Dermis microvascular lymphatic vessel endothelial cell (primary cell): ENCODE measurements at regions not wholly inside any gene's neighbourhood (a gene's known extent, or its start where the extent isn't known, plus 50 kb on each side); places are given as distances from the start of the nearest gene placed in this dataset.
"Not testable (repeated sequence)": the region's sequence is repeated elsewhere in the genome, so short reads cannot be mapped to it uniquely, and the experiment has no call there.

Experiments
- DNase-seq, 2 donors: peaks; one replicate each; pipeline versions ENCODE4 v3.0.0 to v3.0.0-alpha.2; 2010; ENCODE audit warnings: low read depth in 2 of 2

DNA sequence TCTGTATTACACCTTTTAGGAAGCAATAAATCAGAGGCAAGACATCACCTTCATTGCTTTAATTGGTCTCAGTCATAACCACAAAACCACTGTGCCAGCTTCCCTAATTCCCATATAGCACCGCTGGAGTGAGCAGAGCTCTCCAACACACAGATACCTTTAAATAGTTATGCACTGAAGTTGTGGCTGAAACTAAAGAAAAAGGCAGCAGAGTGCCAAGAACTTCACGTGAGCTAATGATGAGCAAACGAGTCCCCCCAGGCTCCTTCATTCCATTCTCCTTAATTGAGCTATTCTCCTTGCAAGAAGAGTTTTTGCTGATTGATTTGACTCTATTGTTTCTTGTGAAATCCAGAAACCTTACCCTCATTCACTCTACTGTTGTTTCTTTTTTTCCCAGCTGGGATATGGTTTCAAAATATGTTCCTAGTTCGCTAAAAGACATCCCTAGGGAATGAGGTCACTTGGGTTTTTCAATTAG, 501.5 kb downstream of the SPATA31D1 start:
- peak in 1 of 2 donors; percentile 34 for DNase-seq

DNA sequence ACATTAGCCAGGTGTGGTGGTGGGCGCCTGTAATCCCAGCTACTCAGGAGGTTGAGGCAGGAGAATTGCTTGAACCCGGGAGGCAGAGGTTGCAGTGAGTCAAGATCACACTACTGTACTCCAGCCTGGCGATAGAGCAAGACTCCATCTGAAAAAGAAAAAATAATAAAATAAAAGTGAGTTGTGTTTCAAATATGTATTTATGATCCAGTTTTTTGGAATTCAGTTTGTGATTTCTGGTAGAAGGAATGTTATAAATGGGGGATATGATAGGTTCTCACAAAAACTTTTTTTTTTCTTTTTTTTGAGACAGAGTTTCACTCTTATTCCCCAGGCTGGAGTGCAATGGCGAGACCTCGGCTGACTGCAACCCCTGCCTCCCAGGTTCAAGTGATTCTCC, 502.2 kb downstream of the SPATA31D1 start:
- DNase-seq: not testable (repeated sequence)

DNA sequence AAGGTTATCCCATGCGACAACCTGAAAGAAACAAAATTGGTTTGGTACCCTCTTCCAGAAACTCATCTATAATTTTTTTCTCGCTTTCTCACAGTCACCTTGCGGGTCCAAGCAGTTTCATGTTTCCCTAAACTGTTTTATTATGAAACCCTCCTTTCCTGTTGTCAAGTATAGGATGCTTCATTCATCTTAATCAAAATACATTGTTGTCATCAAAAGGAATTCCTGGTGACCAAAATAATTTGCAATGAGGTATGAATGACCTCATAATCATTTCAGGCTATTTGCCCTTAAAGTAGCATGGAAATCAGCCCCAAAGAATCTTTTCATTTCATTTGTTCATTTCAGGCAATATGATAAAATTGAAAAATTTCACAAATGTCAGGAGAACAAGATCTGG, 503.0 kb downstream of the SPATA31D1 start:
- no peak for DNase-seq

DNA sequence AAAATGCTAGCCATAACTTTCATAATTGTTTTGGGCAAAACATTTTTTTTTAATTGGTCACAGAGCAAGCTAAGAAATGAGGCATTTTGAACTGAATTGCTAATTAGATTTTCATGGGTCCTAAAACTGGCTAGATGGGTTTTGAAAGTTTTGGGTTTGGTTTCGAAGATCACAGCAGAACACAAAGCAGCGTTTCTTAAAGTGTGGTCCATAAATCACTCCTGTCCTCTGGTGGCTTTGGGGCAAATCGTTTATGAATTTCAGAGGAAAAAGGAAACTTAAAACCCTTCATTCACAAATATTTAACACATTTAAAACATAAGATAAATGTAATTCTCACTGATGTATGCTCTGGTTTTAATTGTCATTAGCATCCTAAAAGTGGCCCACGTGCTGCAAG, 503.7 kb downstream of the SPATA31D1 start:
- no peak for DNase-seq

DNA sequence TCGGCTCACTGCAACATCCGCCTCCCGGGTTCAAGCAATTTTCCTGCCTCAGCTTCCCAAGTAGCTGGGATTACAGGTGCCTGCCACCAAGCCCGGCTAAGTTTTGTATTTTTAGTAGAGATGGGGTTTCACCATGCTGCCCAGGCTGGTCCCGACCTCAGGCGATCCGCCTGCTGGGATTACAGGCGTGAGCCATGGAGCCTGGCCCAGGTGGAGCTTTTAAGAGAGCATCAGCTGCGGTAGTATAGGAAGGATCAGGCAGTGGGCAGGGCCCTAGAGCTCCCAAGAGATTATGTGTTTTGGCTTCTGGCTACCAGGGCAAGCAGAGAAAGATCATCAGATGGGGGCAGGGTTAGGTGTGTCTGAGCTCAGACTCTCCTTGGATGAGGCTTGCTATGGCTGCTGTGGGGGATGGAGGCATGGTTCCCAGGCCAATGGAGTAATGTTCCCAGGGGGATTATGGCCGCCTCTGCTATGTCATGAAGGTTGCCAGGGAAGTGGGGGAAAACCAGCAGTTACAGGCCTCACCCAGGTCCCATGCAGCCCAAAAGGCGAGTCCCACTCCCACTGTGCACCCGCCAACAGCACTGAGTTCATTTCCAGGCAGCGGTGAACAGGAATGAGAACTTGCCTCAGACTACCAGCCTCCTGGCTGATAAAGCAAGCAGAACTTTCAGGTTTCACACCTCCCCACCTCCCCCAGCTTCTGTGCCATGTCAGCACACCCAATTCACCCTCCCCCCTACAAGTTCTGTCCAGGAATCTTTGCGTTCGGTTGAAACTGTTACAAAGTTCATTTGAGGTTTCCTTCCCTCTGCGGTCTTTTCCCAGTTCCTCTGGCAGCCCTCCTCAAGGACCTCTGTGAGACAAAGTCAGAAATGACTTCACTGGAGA, 507.6 kb downstream of the SPATA31D1 start:
- no peak for DNase-seq

DNA sequence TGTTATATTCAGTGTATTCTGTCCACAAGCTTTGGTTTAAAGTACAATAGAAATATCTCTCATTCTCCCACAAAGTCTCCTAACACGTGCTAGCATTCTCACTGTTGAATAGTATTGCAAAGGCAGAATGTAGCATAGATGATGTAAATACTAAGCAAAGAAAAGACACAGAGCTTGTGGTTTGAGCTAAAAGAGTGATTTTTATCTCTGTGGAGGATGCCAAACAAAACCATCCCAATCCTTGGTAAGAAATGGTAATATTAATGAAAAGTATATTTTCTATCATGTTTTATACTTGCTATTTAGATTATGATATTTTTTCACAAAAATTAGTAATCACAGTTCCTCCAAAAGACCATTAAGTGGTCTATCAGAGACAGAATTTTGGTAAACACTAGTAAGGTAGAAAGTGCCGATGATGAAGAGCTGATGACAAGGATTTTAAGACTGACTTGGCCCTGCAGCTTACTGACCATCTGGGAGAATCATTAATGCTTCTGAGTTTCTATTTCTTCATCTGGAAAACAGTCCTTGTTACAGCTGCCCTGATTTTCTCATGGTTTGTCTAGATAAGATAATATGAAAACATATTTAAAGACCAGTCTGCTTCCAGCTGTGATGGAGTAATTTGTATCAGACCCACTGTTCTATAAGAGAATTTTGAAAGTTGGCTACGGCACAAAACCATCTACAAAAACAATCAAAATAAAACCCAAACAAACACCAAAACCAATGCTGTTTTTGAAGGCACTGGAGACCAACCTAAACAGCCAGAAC, 510.2 kb downstream of the SPATA31D1 start:
- DNase-seq: no peak

DNA sequence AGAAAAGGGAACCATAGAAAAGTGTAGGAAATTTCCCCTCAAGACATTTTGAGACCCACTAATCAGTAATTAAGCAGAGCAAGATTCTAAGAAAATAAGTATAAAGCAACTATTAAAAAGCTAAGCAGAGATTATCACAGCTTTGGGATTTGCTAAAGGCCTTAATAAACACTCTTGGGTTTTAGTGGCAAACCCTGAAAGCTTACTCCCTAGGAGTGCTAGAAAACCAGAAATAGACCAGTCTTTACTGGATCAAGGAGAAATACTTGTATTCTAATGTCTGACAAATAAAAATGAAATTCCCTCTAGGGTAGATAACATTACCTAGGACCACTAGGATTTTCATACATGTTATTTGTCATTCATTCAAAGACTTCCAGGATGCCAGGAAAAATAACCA, 510.8 kb downstream of the SPATA31D1 start:
- DNase-seq: no peak

DNA sequence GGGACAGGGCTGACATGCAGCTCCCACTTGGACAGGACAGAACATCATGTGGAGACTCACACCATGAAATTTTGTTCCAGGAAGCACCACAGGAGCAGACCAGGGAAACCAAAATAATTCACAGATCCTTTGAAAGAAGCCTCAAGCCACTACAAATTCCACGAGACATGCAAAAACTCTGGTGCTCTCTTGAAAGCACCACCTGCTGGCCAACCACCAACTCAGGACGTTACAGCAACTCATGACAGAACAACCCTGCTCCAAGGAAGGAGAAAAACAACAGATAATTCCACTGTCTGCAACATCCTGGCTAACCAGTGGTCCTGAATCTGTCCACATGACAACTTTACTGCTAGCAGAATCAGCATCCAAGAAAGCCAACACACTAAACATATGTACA, 516.0 kb downstream of the SPATA31D1 start:
- DNase-seq: no peak

DNA sequence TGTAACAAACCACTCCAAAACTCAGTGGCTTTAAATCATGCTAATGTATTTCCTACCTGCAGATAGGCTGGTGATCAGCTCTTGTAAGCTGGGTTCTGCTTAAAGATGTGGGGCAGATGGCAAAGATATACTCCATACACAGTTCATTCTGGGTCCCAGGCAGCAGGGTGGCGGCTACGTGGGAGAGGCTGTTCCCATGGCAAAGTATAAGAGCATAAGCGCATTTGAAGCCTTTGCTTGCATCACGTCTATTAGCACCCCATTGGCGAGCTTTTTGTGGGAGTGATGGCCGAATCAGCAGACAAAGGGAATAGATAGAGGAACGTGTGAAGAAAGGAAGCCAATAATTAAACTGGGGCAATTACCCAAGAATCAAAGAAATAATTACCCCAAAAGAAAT, 523.1 kb downstream of the SPATA31D1 start:
- no peak for DNase-seq

DNA sequence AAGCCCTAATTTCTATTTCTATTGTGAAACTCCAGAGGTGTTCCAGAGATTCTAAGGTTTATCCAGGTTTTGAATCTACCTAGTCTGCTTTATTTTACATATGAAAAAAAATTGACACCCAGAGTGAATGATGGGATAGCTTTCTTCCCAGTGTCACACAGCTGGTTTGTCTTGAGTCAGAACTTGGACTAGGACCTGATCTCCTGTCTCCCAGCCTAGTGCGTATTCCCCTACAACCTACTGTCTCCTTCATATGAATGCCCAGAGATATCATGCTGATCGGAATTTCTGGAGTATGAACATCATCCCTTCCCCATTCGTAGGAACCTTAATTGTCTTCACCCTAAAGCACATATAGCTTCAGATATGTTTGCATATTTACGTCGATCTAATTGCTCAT, 524.2 kb downstream of the SPATA31D1 start:
- no peak for DNase-seq

DNA sequence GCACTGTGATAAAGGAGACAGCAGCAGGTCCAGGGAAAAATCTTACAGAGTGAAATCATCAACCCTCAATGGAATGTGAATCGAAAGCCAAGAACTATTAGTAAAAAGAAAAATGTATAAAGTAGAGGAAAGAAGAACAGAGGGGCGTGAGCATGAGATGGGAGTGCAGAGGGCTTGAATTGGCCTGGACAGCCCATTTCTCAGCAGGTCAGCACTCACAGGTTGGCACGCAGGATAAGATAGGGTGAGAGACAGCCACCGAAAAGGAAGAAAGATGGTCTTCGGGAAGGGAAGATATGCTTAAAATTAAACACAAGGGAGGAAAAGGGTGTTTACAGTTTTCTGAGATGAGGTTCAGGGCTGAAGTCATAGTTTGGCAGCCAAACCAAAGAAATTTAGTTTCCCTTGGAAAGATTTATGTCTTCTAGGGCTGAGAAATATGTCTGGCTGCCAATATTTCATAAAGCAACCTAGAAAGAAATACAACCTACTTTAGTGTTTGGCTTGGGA, 524.7 kb downstream of the SPATA31D1 start:
- no peak for DNase-seq

DNA sequence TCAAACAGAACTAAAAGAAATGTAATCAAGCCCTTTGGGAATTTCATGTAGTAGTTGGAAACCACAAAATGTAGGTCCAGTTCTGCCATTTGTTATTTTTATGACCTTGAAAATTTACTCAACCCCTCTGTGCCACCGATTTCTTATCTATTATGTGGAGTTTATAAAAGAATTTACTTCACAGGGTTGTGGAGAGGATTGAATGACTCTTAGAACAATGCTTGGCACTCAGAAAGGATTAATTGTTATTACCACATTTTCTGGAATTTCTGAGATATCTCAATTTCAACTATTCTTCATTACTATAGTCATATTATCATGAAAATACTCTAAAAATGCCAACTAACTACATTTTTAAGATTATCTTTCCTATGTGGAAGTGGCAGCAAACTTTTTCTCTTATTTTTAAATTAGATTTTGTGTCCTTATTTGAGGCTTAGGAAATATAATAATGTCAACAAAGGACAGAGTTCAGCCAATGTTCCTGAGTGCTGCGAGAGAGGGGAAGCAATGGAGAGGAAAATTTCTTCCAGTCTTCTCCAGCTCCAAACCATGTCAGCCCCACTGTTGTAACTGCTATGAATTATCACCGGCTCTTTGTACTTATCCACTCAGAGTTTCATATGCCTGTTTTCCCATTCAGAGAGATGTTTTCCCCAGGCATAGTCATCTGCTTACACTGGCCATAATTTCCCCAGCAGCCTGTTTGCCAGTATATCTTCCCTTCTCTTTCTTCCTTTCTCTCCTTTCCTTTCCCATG, 525.6 kb downstream of the SPATA31D1 start:
- DNase-seq: no peak

DNA sequence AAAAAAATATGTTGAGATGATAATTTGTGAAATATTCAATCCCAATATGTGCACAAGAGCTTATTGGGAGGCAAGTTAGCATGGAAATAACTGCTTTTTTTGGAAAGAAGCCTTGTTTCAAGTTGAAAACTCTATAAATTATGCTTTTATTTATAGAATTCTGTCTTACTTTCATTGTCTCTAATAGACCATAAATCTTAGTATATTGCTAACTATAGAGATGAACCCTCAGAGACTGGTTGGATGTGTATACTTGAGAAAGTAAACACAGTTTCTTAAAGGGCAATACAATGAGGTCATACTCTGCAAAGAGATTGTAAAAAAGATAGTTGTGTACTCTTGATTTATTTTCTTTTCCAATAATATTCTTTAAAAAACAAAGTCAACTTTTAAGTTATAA, 530.3 kb downstream of the SPATA31D1 start:
- no peak for DNase-seq

DNA sequence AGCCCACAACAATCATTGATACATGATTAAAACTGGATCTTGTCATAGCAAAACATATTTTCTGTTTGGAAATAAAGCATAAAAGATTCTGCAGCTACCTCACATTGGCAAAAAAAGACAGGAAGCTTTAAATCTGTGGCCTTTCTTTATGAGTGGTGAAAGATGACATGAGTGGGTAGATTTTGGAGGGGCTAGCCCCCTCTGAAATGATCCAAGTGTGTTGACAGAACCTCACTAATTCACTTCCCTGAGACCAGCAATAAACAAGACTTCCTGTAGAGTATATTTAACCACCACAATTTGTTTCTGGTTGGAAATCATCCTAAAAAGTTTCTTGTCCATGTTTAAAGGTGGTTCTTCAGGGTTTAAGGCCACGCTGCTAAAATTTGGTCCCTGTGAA, 530.8 kb downstream of the SPATA31D1 start:
- no peak for DNase-seq

DNA sequence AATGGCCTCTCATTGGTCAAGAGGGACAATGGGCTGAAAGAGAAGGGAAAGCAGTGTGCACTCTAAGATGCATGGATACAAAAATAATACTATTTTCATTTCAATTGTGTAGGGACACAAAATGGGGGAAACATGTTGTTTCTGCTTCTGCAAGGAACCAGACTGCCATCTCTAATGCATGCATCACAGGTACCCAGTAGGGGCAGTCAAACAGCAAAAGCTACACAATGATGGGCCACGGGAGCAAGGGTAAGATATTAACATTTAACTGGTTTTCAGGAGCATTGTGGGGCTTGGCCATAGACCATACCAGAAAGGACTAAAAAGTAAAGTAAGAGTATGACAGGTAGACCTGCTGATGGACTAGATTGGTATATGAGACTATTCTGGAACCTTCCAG, 535.8 kb downstream of the SPATA31D1 start:
- no peak for DNase-seq

DNA sequence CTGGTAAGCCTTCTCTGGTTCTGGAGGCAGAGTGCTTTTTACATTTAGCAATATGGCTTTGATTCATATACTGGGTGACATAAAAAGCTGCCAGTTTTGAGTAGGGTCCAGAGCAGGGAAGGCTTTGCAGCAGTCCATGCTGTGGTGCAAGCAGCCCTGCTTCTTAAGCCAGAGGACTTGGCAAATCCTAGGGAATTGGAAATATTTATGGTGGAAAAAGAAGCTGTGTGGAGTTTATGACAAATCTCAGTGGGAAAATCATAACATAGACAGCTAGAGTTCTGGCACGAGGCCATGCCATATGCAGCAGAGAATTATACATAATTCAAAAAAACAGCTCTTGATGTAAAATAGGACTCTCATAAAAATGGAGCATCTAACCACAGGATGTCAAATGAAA, 536.4 kb downstream of the RASEF start:
- DNase-seq: no peak

DNA sequence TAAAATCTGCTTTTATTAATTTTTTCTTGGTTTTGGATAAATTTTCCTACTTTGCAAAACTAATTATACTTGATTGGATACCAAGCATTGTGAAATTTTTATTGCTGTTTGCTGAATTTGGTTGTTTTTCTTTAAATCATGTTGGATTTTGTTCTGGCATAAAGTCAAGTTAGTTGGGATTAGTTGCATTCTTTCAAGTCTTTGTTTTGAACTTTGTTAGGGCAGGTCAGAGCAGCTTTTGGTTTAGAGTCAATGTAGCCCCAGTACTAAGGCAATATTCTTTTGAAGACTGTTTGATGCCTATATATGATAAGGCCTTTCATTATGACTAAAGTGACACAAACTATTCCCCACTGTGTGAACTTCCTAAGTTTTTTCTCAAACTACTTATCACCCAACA, 531.1 kb downstream of the RASEF start:
- DNase-seq: no peak

DNA sequence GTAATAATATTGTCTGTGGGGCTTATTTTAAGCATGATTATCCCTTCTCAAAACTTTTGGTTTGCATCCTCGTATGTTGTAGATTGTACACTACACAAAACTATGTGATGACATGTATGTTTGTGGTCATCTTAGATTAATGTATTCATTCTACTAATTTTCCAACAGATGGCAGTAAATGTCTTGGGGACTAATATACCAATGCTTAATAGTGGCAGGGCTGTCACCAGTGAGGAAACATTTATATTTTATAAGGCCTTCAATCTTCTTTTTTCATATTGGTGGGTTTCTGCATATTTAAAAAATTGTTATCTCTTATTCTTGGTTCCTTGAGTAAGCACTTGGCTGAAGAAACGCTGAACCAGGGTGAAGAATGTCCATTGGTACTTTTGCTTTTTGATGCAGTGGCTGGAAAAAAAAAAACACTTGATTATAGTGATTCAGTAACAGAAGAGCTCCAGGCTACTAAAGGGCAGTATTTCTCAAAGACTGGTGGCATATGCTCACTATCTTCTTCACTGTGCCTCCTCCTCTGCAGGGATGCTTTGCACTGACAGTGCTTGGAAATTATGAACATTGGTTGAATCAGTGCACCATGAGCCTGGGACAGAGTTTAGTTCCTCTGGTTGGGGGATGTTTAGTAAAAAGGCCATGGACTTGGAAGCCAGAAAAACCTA, 530.3 kb downstream of the RASEF start:
- no peak for DNase-seq

DNA sequence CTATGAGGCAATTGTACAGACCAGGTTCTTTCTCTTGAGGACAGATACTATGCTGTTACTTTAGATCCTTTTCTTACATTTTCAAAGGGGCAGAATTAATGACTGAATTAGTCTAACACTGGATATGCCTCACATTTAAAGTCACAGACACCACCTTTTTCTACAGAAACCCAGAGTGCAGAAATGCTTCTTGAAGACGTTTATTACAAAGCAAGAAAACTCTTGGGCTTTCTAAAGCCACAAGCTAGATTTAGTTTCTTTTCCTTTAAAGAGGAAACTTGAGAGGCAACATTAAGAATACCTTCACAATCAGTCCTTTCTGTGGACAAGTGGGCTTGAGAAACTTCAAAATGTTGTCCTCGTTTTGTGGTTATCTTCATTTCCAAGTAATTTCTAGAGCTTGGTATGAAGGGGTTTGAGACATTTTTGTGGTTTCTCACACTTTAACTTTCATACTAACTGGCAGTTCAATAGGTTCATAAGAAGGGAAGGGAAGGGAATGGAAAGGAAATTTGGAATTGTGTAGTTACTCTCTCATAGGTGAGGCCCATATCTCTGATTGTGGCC, 527.4 kb downstream of the RASEF start:
- no peak for DNase-seq

DNA sequence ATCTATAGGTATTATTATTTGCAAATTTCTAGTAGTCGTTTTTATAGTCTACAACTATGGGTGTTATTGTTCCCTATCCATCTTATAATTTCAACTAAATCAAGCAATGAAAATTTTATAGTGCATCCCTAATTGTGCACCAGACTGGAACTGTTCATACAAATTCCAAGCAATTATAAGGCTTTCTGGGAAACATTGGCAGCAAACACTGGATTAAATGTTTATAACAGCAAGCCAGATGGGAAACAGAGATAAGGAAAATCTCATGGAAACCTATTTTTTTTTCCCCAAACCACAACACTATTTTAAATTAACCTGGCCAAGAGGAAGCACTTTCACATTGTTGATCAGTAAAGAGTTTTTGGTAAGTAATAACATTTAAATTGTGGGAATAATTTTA, 524.3 kb downstream of the RASEF start:
- DNase-seq: peak in 1 of 2 donors; percentile 18

DNA sequence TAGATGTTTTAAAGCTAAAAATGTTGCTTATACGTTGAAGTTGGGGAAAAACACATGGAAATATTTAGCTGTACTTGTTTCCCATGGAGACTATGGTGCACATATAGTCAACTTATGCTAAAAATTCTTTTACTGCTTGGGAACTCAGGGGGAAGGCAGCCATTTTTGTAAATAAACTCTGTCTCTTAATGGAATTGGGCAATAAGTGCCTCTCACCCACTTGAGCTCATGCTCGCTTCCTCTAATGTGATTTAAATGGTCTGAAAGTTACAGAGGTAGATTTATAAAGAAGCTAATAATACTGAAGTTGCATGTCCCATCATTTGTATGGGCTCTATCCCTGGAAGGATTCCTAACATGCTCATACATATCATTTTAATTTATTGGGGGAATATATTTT, 523.8 kb downstream of the RASEF start:
- no peak for DNase-seq
